HL-60 (cell line): ENCODE measurements at regions not wholly inside any gene's neighbourhood (a gene's known extent, or its start where the extent isn't known, plus 50 kb on each side); places are given as distances from the start of the nearest gene placed in this dataset.

ENCODE experiments used
- GABPA ChIP-seq: IDR thresholded peaks from 2 replicates; pipeline ENCODE4 v1.6.1; 2012; ENCODE audit warnings: low read depth
- POLR2AphosphoS5 ChIP-seq: IDR thresholded peaks from 2 replicates; pipeline ENCODE4 v1.6.1; 2012; ENCODE audit warnings: low read depth
- TF ChIP-seq, protein P1 (sequence below): IDR thresholded peaks from one replicate; pipeline ENCODE4 v1.5.1; 2011; ENCODE audit warnings: low read length, control low read depth, inconsistent platforms; ENCODE audit not compliant: insufficient read depth
- TF ChIP-seq, protein P2 (sequence below): IDR thresholded peaks from 2 replicates; pipeline ENCODE4 v1.6.1; 2012; ENCODE audit warnings: low read depth; ENCODE audit not compliant: insufficient replicate concordance

DNA sequence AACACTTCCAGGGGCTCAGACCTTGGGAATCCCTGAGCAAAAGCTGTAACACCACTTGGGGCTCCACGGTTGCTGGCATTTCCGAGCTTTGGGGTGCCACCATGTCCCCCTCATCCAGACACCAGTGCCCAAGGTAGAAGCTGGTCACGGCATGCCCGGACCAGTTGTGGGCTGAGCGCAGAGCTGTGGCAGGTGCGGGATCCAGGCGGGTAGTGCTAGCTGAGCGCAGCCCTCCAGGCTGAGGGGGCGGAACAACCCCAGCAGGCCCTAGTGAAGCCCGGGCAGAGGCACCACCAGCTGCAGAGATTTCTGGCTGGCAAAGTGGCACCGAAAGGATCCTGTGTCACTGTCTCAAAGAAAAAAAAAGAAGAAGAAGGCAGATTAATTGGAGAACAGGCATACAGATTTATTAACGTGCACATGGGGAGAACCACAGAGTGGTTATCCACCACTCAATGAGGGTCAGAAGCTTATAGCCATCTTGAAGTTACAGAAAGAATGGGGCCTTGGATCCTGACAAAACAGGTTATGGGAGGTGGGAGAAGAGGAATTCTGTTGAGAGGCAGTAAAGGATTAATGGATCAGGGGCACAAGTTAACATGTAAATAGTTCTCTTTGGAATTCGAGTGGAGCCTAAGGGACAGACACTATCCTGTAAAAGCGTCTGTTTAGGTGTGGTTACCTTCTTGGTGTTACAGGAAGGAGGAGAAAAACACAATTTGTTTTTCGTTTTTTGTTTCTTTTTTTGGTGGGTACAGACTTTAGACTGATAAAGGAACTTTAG, 107.5 kb downstream of the CD24 start:
- TF ChIP-seq, protein P1, sequence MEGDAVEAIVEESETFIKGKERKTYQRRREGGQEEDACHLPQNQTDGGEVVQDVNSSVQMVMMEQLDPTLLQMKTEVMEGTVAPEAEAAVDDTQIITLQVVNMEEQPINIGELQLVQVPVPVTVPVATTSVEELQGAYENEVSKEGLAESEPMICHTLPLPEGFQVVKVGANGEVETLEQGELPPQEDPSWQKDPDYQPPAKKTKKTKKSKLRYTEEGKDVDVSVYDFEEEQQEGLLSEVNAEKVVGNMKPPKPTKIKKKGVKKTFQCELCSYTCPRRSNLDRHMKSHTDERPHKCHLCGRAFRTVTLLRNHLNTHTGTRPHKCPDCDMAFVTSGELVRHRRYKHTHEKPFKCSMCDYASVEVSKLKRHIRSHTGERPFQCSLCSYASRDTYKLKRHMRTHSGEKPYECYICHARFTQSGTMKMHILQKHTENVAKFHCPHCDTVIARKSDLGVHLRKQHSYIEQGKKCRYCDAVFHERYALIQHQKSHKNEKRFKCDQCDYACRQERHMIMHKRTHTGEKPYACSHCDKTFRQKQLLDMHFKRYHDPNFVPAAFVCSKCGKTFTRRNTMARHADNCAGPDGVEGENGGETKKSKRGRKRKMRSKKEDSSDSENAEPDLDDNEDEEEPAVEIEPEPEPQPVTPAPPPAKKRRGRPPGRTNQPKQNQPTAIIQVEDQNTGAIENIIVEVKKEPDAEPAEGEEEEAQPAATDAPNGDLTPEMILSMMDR, result no peak
- no peak for TF ChIP-seq POLR2AphosphoS5
- TF ChIP-seq GABPA, result no peak
- TF ChIP-seq, protein P2, sequence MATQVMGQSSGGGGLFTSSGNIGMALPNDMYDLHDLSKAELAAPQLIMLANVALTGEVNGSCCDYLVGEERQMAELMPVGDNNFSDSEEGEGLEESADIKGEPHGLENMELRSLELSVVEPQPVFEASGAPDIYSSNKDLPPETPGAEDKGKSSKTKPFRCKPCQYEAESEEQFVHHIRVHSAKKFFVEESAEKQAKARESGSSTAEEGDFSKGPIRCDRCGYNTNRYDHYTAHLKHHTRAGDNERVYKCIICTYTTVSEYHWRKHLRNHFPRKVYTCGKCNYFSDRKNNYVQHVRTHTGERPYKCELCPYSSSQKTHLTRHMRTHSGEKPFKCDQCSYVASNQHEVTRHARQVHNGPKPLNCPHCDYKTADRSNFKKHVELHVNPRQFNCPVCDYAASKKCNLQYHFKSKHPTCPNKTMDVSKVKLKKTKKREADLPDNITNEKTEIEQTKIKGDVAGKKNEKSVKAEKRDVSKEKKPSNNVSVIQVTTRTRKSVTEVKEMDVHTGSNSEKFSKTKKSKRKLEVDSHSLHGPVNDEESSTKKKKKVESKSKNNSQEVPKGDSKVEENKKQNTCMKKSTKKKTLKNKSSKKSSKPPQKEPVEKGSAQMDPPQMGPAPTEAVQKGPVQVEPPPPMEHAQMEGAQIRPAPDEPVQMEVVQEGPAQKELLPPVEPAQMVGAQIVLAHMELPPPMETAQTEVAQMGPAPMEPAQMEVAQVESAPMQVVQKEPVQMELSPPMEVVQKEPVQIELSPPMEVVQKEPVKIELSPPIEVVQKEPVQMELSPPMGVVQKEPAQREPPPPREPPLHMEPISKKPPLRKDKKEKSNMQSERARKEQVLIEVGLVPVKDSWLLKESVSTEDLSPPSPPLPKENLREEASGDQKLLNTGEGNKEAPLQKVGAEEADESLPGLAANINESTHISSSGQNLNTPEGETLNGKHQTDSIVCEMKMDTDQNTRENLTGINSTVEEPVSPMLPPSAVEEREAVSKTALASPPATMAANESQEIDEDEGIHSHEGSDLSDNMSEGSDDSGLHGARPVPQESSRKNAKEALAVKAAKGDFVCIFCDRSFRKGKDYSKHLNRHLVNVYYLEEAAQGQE, result no peak
